ENCODE measurements at regions not wholly inside any gene's neighbourhood (a gene's known extent, or its start where the extent isn't known, plus 50 kb on each side); places are given as distances from the start of the nearest gene placed in this dataset.

GRCh38 chr2:18662689-18663088 lies 73.3 kb upstream of the NT5C1B start:
- no peak for TF ChIP-seq CTCF (conservative IDR thresholded peaks at IDR 0.05)
- TF ChIP-seq ZFX (IDR thresholded peaks at IDR 0.05) = no peak
